ENCODE measurements at regions not wholly inside any gene's neighbourhood (a gene's known extent, or its start where the extent isn't known, plus 50 kb on each side); places are given as distances from the start of the nearest gene placed in this dataset.

- Histone ChIP-seq H3K36me3 (ENCODE audit: control insufficient read depth in 4 of 4, insufficient read depth in 3 of 4, low read depth in 1 of 4, low read length in 3 of 4) (no peaks in the 10 kb centered on the region), H3K4me3 (ENCODE audit: low read depth in 1 of 3, low read length in 3 of 3) (no peak overlapping the region), H3K27ac (ENCODE audit: low read depth in 1 of 2, low read length in 2 of 2) (no peak overlapping the region), H3K4me1 (ENCODE audit: control insufficient read depth in 4 of 4, insufficient read depth in 4 of 4, low read length in 3 of 4) (peaks cover 2 to 10% (median 8%) of the 10 kb centered on the region in 4 donors), H3K9ac (ENCODE audit: low read depth in 1 of 2, low read length in 2 of 2) (no peak overlapping the region), H3K9me3 (ENCODE audit: control insufficient read depth in 4 of 4, low read length in 3 of 4) (no peaks in the 10 kb centered on the region), H3K27me3 (ENCODE audit: control insufficient read depth in 4 of 4, insufficient read depth in 4 of 4, low read length in 3 of 4) (no peaks in the 10 kb centered on the region)
- no peak for DNase-seq (ENCODE audit: low spot score)
- 80% methylated on average over 6 of the region's 6 CpGs for WGBS
- no peak for TF ChIP-seq FOXA2 (IDR thresholded peaks at IDR 0.05)
- no peak for TF ChIP-seq RXRA (IDR thresholded peaks at IDR 0.05)
- TF ChIP-seq GABPA (IDR thresholded peaks at IDR 0.05 in 1 of 2, conservative IDR thresholded peaks at IDR 0.05 in 1 of 2) = no peak
- TF ChIP-seq HNF4A (conservative IDR thresholded peaks at IDR 0.05) = no peak
- no peak for TF ChIP-seq ZBTB33 (IDR thresholded peaks at IDR 0.05)
- TF ChIP-seq CTCF (IDR thresholded peaks at IDR 0.05; ENCODE audit: low read depth, low read length, missing input control) = no peak
- TF ChIP-seq MAX (IDR thresholded peaks at IDR 0.05) = no peak
- TF ChIP-seq, protein P1, sequence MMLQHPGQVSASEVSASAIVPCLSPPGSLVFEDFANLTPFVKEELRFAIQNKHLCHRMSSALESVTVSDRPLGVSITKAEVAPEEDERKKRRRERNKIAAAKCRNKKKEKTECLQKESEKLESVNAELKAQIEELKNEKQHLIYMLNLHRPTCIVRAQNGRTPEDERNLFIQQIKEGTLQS (IDR thresholded peaks at IDR 0.05) = no peak
- TF ChIP-seq, protein P2, sequence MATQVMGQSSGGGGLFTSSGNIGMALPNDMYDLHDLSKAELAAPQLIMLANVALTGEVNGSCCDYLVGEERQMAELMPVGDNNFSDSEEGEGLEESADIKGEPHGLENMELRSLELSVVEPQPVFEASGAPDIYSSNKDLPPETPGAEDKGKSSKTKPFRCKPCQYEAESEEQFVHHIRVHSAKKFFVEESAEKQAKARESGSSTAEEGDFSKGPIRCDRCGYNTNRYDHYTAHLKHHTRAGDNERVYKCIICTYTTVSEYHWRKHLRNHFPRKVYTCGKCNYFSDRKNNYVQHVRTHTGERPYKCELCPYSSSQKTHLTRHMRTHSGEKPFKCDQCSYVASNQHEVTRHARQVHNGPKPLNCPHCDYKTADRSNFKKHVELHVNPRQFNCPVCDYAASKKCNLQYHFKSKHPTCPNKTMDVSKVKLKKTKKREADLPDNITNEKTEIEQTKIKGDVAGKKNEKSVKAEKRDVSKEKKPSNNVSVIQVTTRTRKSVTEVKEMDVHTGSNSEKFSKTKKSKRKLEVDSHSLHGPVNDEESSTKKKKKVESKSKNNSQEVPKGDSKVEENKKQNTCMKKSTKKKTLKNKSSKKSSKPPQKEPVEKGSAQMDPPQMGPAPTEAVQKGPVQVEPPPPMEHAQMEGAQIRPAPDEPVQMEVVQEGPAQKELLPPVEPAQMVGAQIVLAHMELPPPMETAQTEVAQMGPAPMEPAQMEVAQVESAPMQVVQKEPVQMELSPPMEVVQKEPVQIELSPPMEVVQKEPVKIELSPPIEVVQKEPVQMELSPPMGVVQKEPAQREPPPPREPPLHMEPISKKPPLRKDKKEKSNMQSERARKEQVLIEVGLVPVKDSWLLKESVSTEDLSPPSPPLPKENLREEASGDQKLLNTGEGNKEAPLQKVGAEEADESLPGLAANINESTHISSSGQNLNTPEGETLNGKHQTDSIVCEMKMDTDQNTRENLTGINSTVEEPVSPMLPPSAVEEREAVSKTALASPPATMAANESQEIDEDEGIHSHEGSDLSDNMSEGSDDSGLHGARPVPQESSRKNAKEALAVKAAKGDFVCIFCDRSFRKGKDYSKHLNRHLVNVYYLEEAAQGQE (IDR thresholded peaks at IDR 0.05) = no peak
- no peak for TF ChIP-seq YY1 (IDR thresholded peaks at IDR 0.05)
- TF ChIP-seq JUND (IDR thresholded peaks at IDR 0.05) = no peak
- no peak for TF ChIP-seq RAD21 (IDR thresholded peaks at IDR 0.05)
- TF ChIP-seq HNF4G (IDR thresholded peaks at IDR 0.05) = no peak
- no peak for TF ChIP-seq FOXA1 (IDR thresholded peaks at IDR 0.05)
- TF ChIP-seq EGR1 (IDR thresholded peaks at IDR 0.05; ENCODE audit: low read depth in 2 of 2) = no peak
- TF ChIP-seq NR2F2 (IDR thresholded peaks at IDR 0.05) = no peak
Observed at GRCh38 chr1:38243106-38243505, 196.5 kb upstream of the POU3F1 start.

DNA sequence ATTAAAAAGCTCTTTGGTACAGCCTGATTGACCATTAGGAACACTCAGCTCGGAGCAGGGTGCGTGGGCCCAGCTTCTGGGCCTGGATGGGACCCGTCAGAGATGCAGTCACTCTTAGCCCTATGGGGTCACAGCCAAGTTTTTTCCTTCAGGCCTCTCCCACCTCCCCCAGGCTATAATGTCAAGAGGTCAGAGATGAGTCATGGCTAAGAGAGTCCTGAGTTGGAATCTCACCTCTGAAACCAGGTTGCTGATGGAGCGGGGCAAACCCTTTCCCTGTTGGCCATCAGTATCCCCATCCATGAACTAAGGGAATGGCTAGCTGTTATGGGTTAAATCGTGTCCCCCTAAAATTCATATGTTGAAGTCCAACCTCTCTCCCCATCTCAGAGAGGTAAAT lies 195.9 kb upstream of the POU3F1 start:
- Histone ChIP-seq H3K9me3 (ENCODE audit: control insufficient read depth in 4 of 4, low read length in 3 of 4) (no peaks in the 10 kb centered on the region), H3K9ac (ENCODE audit: low read depth in 1 of 2, low read length in 2 of 2) (no peak overlapping the region), H3K4me3 (ENCODE audit: low read depth in 1 of 3, low read length in 3 of 3) (no peak overlapping the region), H3K27ac (ENCODE audit: low read depth in 1 of 2, low read length in 2 of 2) (no peak overlapping the region), H3K27me3 (ENCODE audit: control insufficient read depth in 4 of 4, insufficient read depth in 4 of 4, low read length in 3 of 4) (no peaks in the 10 kb centered on the region), H3K36me3 (ENCODE audit: control insufficient read depth in 4 of 4, insufficient read depth in 3 of 4, low read depth in 1 of 4, low read length in 3 of 4) (no peaks in the 10 kb centered on the region), H3K4me1 (ENCODE audit: control insufficient read depth in 4 of 4, insufficient read depth in 4 of 4, low read length in 3 of 4) (peaks cover 2 to 10% (median 8%) of the 10 kb centered on the region in 4 donors)
- 97% methylated on average over 5 of the region's 5 CpGs for WGBS
- DNase-seq (ENCODE audit: low spot score) = no peak
- TF ChIP-seq NR2F2 (IDR thresholded peaks at IDR 0.05) (no peak), HNF4G (IDR thresholded peaks at IDR 0.05) (no peak), FOXA2 (IDR thresholded peaks at IDR 0.05) (no peak), RXRA (IDR thresholded peaks at IDR 0.05) (no peak), TAF1 (conservative IDR thresholded peaks at IDR 0.05) (no peak), JUND (IDR thresholded peaks at IDR 0.05) (no peak), MAX (IDR thresholded peaks at IDR 0.05) (no peak), SP1 (IDR thresholded peaks at IDR 0.05) (no peak), FOXA1 (IDR thresholded peaks at IDR 0.05) (no peak), HNF4A (conservative IDR thresholded peaks at IDR 0.05) (no peak)
- TF ChIP-seq, protein P2 (IDR thresholded peaks at IDR 0.05) = no peak
- TF ChIP-seq, protein P1 (IDR thresholded peaks at IDR 0.05) = no peak

All from liver (tissue), 8 donors.